Neural cell (in vitro differentiated cells): ENCODE measurements at regions not wholly inside any gene's neighbourhood (a gene's known extent, or its start where the extent isn't known, plus 50 kb on each side); places are given as distances from the start of the nearest gene placed in this dataset.

Source experiments
- H2AFZ ChIP-seq: fragments of 200-600, 300-800 bp; sonication (generic), shearing (Covaris generic); 2 replicates; pipeline ENCODE4 v1.6.0; 2014; ENCODE audit warnings: low read depth, mild to moderate bottlenecking, antibody characterized with exemption, low read length, moderate library complexity
- H3F3A ChIP-seq: fragments of 200-600 bp; shearing (Covaris generic); 2 replicates; pipeline ENCODE4 v1.6.1; 2016; ENCODE audit warnings: mild to moderate bottlenecking, moderate library complexity, mixed read lengths, antibody characterized with exemption, low read length; ENCODE audit not compliant: insufficient read depth, poor library complexity, severe bottlenecking
- H3K27ac ChIP-seq: fragments of 200-600, 300-800 bp; sonication (generic), shearing (Covaris generic); 2 replicates; pipeline ENCODE4 v1.5.1; 2014; ENCODE audit warnings: mild to moderate bottlenecking, low read length, moderate library complexity
- H3K27me3 ChIP-seq: fragments of 300-800, 200-600 bp; sonication (generic), shearing (Covaris generic); 2 replicates; pipeline ENCODE4 v1.6.0; 2014; ENCODE audit warnings: mild to moderate bottlenecking, low read depth, low read length, moderate library complexity; ENCODE audit not compliant: insufficient read depth
- H3K36me3 ChIP-seq: fragments of 300-800, 200-600 bp; sonication (generic), shearing (Covaris generic); 2 replicates; pipeline ENCODE4 v1.5.1; 2014; ENCODE audit warnings: mild to moderate bottlenecking, antibody characterized with exemption, low read length, moderate library complexity; ENCODE audit not compliant: insufficient read depth
- H3K4me2 ChIP-seq: fragments of 300-800, 200-600 bp; sonication (generic), shearing (Covaris generic); 2 replicates; pipeline ENCODE4 v1.6.0; 2014; ENCODE audit warnings: mild to moderate bottlenecking, low read length
- H3K4me3 ChIP-seq: fragments of 300-800, 200-600 bp; sonication (generic), shearing (Covaris generic); 2 replicates; pipeline ENCODE4 v1.5.1; 2014; ENCODE audit warnings: mild to moderate bottlenecking, low read length, moderate library complexity
- H3K79me2 ChIP-seq: fragments of 200-600 bp; shearing (Covaris generic); replicated peaks from 2 replicates; pipeline ENCODE4 v1.6.0; 2014; ENCODE audit warnings: mild to moderate bottlenecking, low read length, moderate library complexity; ENCODE audit not compliant: insufficient read depth
- H3K9ac ChIP-seq: fragments of 300-800, 200-600 bp; sonication (generic), shearing (Covaris generic); 2 replicates; pipeline ENCODE4 v1.6.1; 2016; ENCODE audit warnings: mild to moderate bottlenecking, low read length, mixed read lengths
- H3K9me2 ChIP-seq: fragments of 200-600 bp; shearing (Covaris generic); 2 replicates; pipeline ENCODE4 v1.6.1; 2016; ENCODE audit warnings: mild to moderate bottlenecking, low read length, mixed read lengths; ENCODE audit not compliant: insufficient read depth
- H3K9me3 ChIP-seq: fragments of 200-600, 300-800 bp; sonication (generic), shearing (Covaris generic); 2 replicates; pipeline ENCODE4 v1.6.1; 2016; ENCODE audit warnings: mild to moderate bottlenecking, mixed run types, low read length, moderate library complexity, mixed read lengths
- H4K20me1 ChIP-seq: fragments of 200-600 bp; shearing (Covaris generic); 2 replicates; pipeline ENCODE4 v1.6.1; 2016; ENCODE audit warnings: mild to moderate bottlenecking, mixed run types; ENCODE audit not compliant: insufficient read depth
- EP300 ChIP-seq: fragments of 450-650 bp; conservative IDR thresholded peaks from 2 replicates; pipeline ENCODE4 v1.6.1; 2014; ENCODE audit warnings: antibody characterized with exemption, mild to moderate bottlenecking, moderate library complexity; ENCODE audit not compliant: poor library complexity, severe bottlenecking
- EZH2 ChIP-seq: fragments of 200-600, 300-800 bp; shearing (Covaris generic), sonication (generic); IDR thresholded peaks from 2 replicates; pipeline ENCODE4 v1.6.1; 2014; ENCODE audit warnings: antibody characterized with exemption, low read length, borderline replicate concordance, mild to moderate bottlenecking; ENCODE audit not compliant: insufficient read depth, poor library complexity, severe bottlenecking
- MXI1 ChIP-seq: fragments of 450-650 bp; conservative IDR thresholded peaks from 2 replicates; pipeline ENCODE4 v1.6.1; 2014; ENCODE audit warnings: antibody characterized with exemption, mild to moderate bottlenecking; ENCODE audit not compliant: poor library complexity, severe bottlenecking
- POLR2AphosphoS5 ChIP-seq: IDR thresholded peaks from 2 replicates; pipeline ENCODE4 v1.6.1; 2012
- RAD21 ChIP-seq: fragments of 450-650 bp; conservative IDR thresholded peaks from 2 replicates; pipeline ENCODE4 v1.6.1; 2014; ENCODE audit warnings: antibody characterized with exemption, mild to moderate bottlenecking, moderate library complexity
- SMC3 ChIP-seq: fragments of 450-650 bp; conservative IDR thresholded peaks from 2 replicates; pipeline ENCODE4 v1.6.1; 2014; ENCODE audit warnings: antibody characterized with exemption, mild to moderate bottlenecking, moderate library complexity; ENCODE audit not compliant: poor library complexity
- TAF1 ChIP-seq: IDR thresholded peaks from 2 replicates; pipeline ENCODE4 v1.6.1; 2012; ENCODE audit warnings: low read depth
- TF ChIP-seq, protein P1 (sequence below): IDR thresholded peaks from 2 replicates; pipeline ENCODE4 v1.6.1; 2012; ENCODE audit warnings: borderline replicate concordance
- TF ChIP-seq, protein P2 (sequence below): fragments of 450-650 bp; IDR thresholded peaks from 2 replicates; pipeline ENCODE4 v1.5.1; 2014; ENCODE audit warnings: antibody characterized with exemption, mild to moderate bottlenecking, moderate library complexity; ENCODE audit not compliant: poor library complexity, severe bottlenecking

DNA sequence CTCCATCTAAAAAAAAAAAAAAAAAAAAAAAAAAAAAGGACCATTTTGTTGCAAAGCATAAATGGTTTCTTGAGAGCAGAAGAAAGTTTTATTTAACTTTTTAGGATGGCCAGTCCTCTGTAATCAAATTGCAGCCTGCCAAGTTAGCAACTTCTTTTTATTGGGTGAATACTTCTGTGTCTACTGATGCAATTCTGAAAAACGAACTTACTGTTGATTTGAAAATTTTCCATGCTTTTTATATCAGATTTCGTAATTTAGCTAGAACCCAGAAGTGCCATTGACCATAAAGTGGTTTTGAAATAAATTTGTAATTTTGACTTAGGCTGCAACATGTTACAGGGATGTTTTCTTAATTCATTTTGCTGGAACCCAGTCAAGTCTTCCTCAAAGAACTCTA, 269.1 kb upstream of the ACTBL2 start:
- no peak overlapping the region for H3K27ac ChIP-seq
- TF ChIP-seq SMC3 (no peak), EZH2 (no peak), EP300 (no peak), TAF1 (no peak), RAD21 (no peak), POLR2AphosphoS5 (no peak), MXI1 (no peak)
- TF ChIP-seq, protein P1, sequence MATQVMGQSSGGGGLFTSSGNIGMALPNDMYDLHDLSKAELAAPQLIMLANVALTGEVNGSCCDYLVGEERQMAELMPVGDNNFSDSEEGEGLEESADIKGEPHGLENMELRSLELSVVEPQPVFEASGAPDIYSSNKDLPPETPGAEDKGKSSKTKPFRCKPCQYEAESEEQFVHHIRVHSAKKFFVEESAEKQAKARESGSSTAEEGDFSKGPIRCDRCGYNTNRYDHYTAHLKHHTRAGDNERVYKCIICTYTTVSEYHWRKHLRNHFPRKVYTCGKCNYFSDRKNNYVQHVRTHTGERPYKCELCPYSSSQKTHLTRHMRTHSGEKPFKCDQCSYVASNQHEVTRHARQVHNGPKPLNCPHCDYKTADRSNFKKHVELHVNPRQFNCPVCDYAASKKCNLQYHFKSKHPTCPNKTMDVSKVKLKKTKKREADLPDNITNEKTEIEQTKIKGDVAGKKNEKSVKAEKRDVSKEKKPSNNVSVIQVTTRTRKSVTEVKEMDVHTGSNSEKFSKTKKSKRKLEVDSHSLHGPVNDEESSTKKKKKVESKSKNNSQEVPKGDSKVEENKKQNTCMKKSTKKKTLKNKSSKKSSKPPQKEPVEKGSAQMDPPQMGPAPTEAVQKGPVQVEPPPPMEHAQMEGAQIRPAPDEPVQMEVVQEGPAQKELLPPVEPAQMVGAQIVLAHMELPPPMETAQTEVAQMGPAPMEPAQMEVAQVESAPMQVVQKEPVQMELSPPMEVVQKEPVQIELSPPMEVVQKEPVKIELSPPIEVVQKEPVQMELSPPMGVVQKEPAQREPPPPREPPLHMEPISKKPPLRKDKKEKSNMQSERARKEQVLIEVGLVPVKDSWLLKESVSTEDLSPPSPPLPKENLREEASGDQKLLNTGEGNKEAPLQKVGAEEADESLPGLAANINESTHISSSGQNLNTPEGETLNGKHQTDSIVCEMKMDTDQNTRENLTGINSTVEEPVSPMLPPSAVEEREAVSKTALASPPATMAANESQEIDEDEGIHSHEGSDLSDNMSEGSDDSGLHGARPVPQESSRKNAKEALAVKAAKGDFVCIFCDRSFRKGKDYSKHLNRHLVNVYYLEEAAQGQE: no peak
- TF ChIP-seq, protein P2, sequence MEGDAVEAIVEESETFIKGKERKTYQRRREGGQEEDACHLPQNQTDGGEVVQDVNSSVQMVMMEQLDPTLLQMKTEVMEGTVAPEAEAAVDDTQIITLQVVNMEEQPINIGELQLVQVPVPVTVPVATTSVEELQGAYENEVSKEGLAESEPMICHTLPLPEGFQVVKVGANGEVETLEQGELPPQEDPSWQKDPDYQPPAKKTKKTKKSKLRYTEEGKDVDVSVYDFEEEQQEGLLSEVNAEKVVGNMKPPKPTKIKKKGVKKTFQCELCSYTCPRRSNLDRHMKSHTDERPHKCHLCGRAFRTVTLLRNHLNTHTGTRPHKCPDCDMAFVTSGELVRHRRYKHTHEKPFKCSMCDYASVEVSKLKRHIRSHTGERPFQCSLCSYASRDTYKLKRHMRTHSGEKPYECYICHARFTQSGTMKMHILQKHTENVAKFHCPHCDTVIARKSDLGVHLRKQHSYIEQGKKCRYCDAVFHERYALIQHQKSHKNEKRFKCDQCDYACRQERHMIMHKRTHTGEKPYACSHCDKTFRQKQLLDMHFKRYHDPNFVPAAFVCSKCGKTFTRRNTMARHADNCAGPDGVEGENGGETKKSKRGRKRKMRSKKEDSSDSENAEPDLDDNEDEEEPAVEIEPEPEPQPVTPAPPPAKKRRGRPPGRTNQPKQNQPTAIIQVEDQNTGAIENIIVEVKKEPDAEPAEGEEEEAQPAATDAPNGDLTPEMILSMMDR: no peak
- no peaks in the 10 kb centered on the region for H3K79me2 ChIP-seq
- no peaks in the 10 kb centered on the region for H3K36me3 ChIP-seq
- no peaks in the 10 kb centered on the region for H3K9me2 ChIP-seq
- no peak overlapping the region for H3K4me2 ChIP-seq
- no peak overlapping the region for H2AFZ ChIP-seq
- H4K20me1 ChIP-seq: no peaks in the 10 kb centered on the region
- H3K4me3 ChIP-seq: no peak overlapping the region
- H3F3A ChIP-seq: no peaks in the 10 kb centered on the region
- H3K9ac ChIP-seq: no peak overlapping the region
- no peaks in the 10 kb centered on the region for H3K9me3 ChIP-seq
- H3K27me3 ChIP-seq: no peaks in the 10 kb centered on the region

DNA sequence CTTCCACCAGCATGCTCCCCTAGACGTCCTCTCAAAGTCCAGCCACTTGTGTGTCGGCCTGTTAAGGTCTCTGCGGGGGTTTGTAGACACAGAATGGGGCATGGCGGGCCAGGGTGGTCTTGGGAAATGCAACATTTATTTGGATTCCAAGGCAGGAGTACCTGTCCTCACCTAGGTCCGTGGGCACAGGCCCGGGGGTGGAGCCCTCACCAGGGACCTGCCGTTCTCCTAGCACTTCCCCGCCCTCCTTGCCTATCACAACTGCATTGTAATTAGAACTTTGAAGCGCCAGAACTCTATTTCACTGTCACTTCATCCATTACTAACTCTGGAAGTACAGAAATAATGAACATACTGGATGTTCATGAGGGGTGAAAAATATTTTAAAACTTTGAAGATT, 268.3 kb upstream of the ACTBL2 start:
- Histone ChIP-seq H3K27ac (no peak overlapping the region), H3K9me3 (no peaks in the 10 kb centered on the region), H4K20me1 (no peaks in the 10 kb centered on the region), H3K9ac (no peak overlapping the region), H3K79me2 (no peaks in the 10 kb centered on the region), H3F3A (no peaks in the 10 kb centered on the region), H2AFZ (no peak overlapping the region), H3K4me2 (no peak overlapping the region), H3K4me3 (no peak overlapping the region), H3K27me3 (no peaks in the 10 kb centered on the region), H3K9me2 (no peaks in the 10 kb centered on the region), H3K36me3 (no peaks in the 10 kb centered on the region)
- TF ChIP-seq EZH2 (no peak), POLR2AphosphoS5 (no peak), SMC3 (no peak), TAF1 (no peak), MXI1 (no peak), EP300 (no peak), RAD21 (no peak)
- TF ChIP-seq, protein P2: no peak
- TF ChIP-seq, protein P1: no peak
